OCI-LY1 (cell line): ENCODE measurements at regions not wholly inside any gene's neighbourhood (a gene's known extent, or its start where the extent isn't known, plus 50 kb on each side); places are given as distances from the start of the nearest gene placed in this dataset.

Source experiments
- H2AFZ ChIP-seq: fragments of 200-600 bp; sonication (generic), shearing (Covaris generic); 2 replicates; pipeline ENCODE4 v1.6.0; 2014; ENCODE audit warnings: antibody characterized with exemption, mild to moderate bottlenecking, low read length
- H3F3A ChIP-seq: fragments of 200-600 bp; sonication (generic), shearing (Covaris generic); 2 replicates; pipeline ENCODE4 v1.6.0; 2014; ENCODE audit warnings: mild to moderate bottlenecking, antibody characterized with exemption, low read length, moderate library complexity; ENCODE audit not compliant: insufficient read depth
- H3K27ac ChIP-seq: fragments of 200-600 bp; sonication (generic); 2 replicates; pipeline ENCODE4 v1.5.1; 2014; ENCODE audit warnings: low read length, mixed run types, mild to moderate bottlenecking, low read depth; ENCODE audit not compliant: poor library complexity, severe bottlenecking
- H3K27me3 ChIP-seq: fragments of 200-600 bp; sonication (generic); 2 replicates; pipeline ENCODE4 v1.6.0; 2014; ENCODE audit warnings: antibody characterized with exemption, mild to moderate bottlenecking, low read length, moderate library complexity; ENCODE audit not compliant: insufficient read depth
- H3K36me3 ChIP-seq: fragments of 200-600 bp; sonication (generic); 2 replicates; pipeline ENCODE4 v1.6.1; 2014; ENCODE audit warnings: mild to moderate bottlenecking, antibody characterized with exemption, low read length, moderate library complexity, mixed read lengths; ENCODE audit not compliant: insufficient read depth
- H3K4me1 ChIP-seq: fragments of 200-600 bp; sonication (generic); 2 replicates; pipeline ENCODE4 v1.5.1; 2014; ENCODE audit warnings: mild to moderate bottlenecking, low read length, moderate library complexity; ENCODE audit not compliant: insufficient read depth, severe bottlenecking
- H3K4me2 ChIP-seq: fragments of 200-600 bp; sonication (generic), shearing (Covaris generic); 2 replicates; pipeline ENCODE4 v1.6.1; 2014; ENCODE audit warnings: low read length
- H3K4me3 ChIP-seq: fragments of 200-600 bp; sonication (generic); 2 replicates; pipeline ENCODE4 v1.5.1; 2014; ENCODE audit warnings: low read length, low read depth, mild to moderate bottlenecking, mixed read lengths; ENCODE audit not compliant: poor library complexity, severe bottlenecking
- H3K79me2 ChIP-seq: fragments of 200-600 bp; shearing (Covaris generic); 2 replicates; pipeline ENCODE4 v1.6.1; 2016; ENCODE audit warnings: mixed run types, low read length, mixed read lengths; ENCODE audit not compliant: insufficient read depth
- H3K9ac ChIP-seq: fragments of 200-600 bp; sonication (generic), shearing (Covaris generic); 2 replicates; pipeline ENCODE4 v1.6.1; 2014; ENCODE audit warnings: mild to moderate bottlenecking, low read length, mixed read lengths
- H3K9me2 ChIP-seq: fragments of 200-600 bp; sonication (generic), shearing (Covaris generic); 2 replicates; pipeline ENCODE4 v1.6.1; 2014; ENCODE audit warnings: low read depth, mild to moderate bottlenecking, low read length, mixed read lengths
- H3K9me3 ChIP-seq: fragments of 200-600 bp; shearing (Covaris generic); 2 replicates; pipeline ENCODE4 v1.6.1; 2014; ENCODE audit warnings: low read length, mixed read lengths
- H4K20me1 ChIP-seq: fragments of 200-600 bp; sonication (generic), shearing (Covaris generic); 2 replicates; pipeline ENCODE4 v1.6.0; 2016; ENCODE audit warnings: mild to moderate bottlenecking, low read length; ENCODE audit not compliant: insufficient read depth
- EZH2 ChIP-seq: fragments of 200-600 bp; sonication (generic), shearing (Covaris generic); IDR thresholded peaks from 2 replicates; pipeline ENCODE4 v1.8.0; 2017; ENCODE audit warnings: borderline replicate concordance, mixed run types, mild to moderate bottlenecking, antibody characterized with exemption, low read length, moderate library complexity, mixed read lengths
- TF ChIP-seq, protein P1 (sequence below): fragments of 200-600 bp; sonication (generic), shearing (Covaris generic); IDR thresholded peaks from 2 replicates; pipeline ENCODE4 v1.5.1; 2017; ENCODE audit warnings: mild to moderate bottlenecking, antibody characterized with exemption, low read length, moderate library complexity, mixed read lengths

DNA sequence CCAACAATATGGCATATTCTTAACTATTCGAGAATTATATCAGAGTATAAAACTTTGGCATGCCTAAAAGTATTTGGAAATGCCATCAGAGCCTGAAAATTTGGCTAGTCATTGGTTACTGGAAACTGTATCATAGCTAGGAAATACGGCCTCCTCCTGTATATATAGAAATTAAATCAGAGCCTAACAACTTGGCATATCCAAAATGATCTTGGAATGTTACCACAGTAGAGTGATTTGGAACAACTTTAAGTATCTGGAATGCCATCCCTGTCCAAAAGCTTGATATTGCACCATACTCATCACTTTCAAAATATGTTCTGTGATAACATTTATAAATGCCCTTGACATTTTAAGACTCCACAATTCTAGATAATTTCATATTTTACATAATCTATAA, 335.8 kb downstream of the SLITRK1 start:
- Histone ChIP-seq H3K9me3 (no peaks in the 10 kb centered on the region), H3K9me2 (no peaks in the 10 kb centered on the region), H3K4me2 (no peak overlapping the region), H3K79me2 (no peaks in the 10 kb centered on the region), H2AFZ (no peak overlapping the region), H3K36me3 (no peaks in the 10 kb centered on the region), H4K20me1 (no peaks in the 10 kb centered on the region), H3K27me3 (no peaks in the 10 kb centered on the region), H3F3A (no peaks in the 10 kb centered on the region), H3K27ac (no peak overlapping the region), H3K4me1 (no peaks in the 10 kb centered on the region), H3K4me3 (no peak overlapping the region), H3K9ac (no peak overlapping the region)
- TF ChIP-seq EZH2 = no peak
- TF ChIP-seq, protein P1, sequence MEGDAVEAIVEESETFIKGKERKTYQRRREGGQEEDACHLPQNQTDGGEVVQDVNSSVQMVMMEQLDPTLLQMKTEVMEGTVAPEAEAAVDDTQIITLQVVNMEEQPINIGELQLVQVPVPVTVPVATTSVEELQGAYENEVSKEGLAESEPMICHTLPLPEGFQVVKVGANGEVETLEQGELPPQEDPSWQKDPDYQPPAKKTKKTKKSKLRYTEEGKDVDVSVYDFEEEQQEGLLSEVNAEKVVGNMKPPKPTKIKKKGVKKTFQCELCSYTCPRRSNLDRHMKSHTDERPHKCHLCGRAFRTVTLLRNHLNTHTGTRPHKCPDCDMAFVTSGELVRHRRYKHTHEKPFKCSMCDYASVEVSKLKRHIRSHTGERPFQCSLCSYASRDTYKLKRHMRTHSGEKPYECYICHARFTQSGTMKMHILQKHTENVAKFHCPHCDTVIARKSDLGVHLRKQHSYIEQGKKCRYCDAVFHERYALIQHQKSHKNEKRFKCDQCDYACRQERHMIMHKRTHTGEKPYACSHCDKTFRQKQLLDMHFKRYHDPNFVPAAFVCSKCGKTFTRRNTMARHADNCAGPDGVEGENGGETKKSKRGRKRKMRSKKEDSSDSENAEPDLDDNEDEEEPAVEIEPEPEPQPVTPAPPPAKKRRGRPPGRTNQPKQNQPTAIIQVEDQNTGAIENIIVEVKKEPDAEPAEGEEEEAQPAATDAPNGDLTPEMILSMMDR = no peak

GRCh38 chr13:83538636-83539035, 343.6 kb downstream of the SLITRK1 start:
- Histone ChIP-seq H3K4me2 (no peak overlapping the region), H3K4me1 (no peaks in the 10 kb centered on the region), H3K36me3 (no peaks in the 10 kb centered on the region), H3K4me3 (no peak overlapping the region), H3K79me2 (no peaks in the 10 kb centered on the region), H3F3A (no peaks in the 10 kb centered on the region), H3K9me2 (no peaks in the 10 kb centered on the region; the same call in 1 of the 2 replicates), H2AFZ (no peak overlapping the region), H3K9me3 (peaks cover 12% of the 10 kb centered on the region; the same call in 1 of the 2 replicates), H3K27ac (no peak overlapping the region), H3K27me3 (no peaks in the 10 kb centered on the region), H4K20me1 (no peaks in the 10 kb centered on the region), H3K9ac (no peak overlapping the region)
- TF ChIP-seq, protein P1 = no peak
- TF ChIP-seq EZH2 = no peak

DNA sequence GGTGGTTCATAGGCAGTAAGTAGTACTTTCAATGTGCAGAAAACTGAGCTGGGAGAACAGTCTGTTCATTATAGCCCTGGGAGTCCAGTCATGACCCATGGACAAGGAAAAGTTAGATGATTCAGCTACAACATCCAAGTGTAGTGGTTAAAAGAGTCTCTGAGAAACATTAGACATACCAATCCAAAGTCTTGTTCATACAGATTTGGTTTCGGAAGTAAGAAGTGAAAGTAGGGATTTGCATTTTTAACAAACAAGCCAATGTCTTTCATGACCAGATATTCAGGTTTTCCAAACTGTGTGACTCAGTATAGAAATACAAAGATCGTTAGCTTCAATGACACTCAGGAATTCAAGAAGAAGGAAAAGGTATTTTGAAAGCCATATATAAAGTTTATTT, 345.3 kb downstream of the SLITRK1 start:
- Histone ChIP-seq H3K4me1 (no peaks in the 10 kb centered on the region), H3K9me3 (peaks cover 12% of the 10 kb centered on the region; the same call in 1 of the 2 replicates), H3K4me3 (no peak overlapping the region), H3K36me3 (no peaks in the 10 kb centered on the region), H2AFZ (no peak overlapping the region), H3K27me3 (no peaks in the 10 kb centered on the region), H3F3A (no peaks in the 10 kb centered on the region), H4K20me1 (no peaks in the 10 kb centered on the region), H3K9me2 (no peaks in the 10 kb centered on the region; the same call in 1 of the 2 replicates), H3K4me2 (no peak overlapping the region), H3K27ac (no peak overlapping the region), H3K9ac (no peak overlapping the region), H3K79me2 (no peaks in the 10 kb centered on the region)
- TF ChIP-seq, protein P1 = no peak
- no peak for TF ChIP-seq EZH2
